ENCODE measurements at regions not wholly inside any gene's neighbourhood (a gene's known extent, or its start where the extent isn't known, plus 50 kb on each side); places are given as distances from the start of the nearest gene placed in this dataset. TPM values are rescaled to one million over a fixed set of nuclear protein-coding genes. Genes with fewer than 3 reads are reported as not detected.

DNA sequence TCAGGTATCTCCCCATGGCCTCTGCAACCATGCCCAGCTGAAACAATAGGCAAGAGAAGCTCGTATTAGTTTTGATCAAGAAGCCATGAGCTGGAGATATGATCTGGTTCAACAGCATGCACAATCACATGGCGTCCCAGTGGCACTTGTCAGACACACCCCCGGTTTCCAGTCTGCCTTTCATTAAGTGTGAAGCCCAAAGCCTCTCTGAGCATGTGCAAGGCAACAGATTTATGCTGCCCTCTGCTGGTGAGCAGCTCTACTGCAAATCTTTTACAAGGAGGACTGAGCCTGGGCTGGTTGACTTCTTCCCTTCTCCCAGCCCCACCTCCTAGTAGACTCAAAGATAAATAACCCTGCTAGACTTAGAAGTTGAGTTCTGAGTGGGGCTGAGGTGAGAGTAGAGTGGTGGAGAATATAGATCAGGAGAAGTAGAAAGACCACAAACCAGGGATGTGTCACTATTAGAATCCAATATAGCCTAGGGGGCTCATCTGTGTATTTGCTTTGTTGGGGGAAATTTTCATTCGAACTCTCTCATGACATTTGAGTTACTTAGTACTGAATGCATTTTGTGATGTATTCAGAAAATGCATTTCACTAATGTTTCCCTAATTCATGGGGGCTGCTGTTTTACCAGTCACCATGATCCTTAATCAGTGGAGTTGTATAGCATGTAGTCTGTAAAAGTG is 53.7 kb upstream of the MBIP start:
- H3K36me3 Mint-ChIP-seq: no peaks in the 10 kb centered on the region
- Histone ChIP-seq H3K36me3 (no peaks in the 10 kb centered on the region), H4K20me1 (ENCODE audit: low read depth) (no peaks in the 10 kb centered on the region), H3K27me3 (peaks cover 15% of the 10 kb centered on the region), H2AFZ (replicated peaks) (no peak overlapping the region), H3K4me1 (no peaks in the 10 kb centered on the region), H3K9me3 (ENCODE audit: low read depth) (no peaks in the 10 kb centered on the region), H3F3A (ENCODE audit: low read depth) (no peaks in the 10 kb centered on the region), H3K9ac (no peak overlapping the region), H3K4me3 (no peak overlapping the region), H3K27ac (no peak overlapping the region), H3K4me2 (no peak overlapping the region), H3K79me2 (ENCODE audit: low read depth) (no peaks in the 10 kb centered on the region)
- peak; percentile 92 for DNase-seq (ENCODE audit: low spot score)
- no peak overlapping the region for H3K4me3 Mint-ChIP-seq
- no peak overlapping the region for H3K27ac Mint-ChIP-seq
- H3K9me3 Mint-ChIP-seq: no peaks in the 10 kb centered on the region
- H3K27me3 Mint-ChIP-seq (ENCODE audit: insufficient read depth, low read depth): peaks cover 12% of the 10 kb centered on the region
- H3K4me1 Mint-ChIP-seq: no peaks in the 10 kb centered on the region
- TF ChIP-seq, protein P1, sequence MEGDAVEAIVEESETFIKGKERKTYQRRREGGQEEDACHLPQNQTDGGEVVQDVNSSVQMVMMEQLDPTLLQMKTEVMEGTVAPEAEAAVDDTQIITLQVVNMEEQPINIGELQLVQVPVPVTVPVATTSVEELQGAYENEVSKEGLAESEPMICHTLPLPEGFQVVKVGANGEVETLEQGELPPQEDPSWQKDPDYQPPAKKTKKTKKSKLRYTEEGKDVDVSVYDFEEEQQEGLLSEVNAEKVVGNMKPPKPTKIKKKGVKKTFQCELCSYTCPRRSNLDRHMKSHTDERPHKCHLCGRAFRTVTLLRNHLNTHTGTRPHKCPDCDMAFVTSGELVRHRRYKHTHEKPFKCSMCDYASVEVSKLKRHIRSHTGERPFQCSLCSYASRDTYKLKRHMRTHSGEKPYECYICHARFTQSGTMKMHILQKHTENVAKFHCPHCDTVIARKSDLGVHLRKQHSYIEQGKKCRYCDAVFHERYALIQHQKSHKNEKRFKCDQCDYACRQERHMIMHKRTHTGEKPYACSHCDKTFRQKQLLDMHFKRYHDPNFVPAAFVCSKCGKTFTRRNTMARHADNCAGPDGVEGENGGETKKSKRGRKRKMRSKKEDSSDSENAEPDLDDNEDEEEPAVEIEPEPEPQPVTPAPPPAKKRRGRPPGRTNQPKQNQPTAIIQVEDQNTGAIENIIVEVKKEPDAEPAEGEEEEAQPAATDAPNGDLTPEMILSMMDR (IDR thresholded peaks at IDR 0.05): peak; percentile 91
- no peak for TF ChIP-seq EZH2 (IDR thresholded peaks at IDR 0.05)
- TF ChIP-seq EZH2phosphoT487 (IDR thresholded peaks at IDR 0.05): no peak

Small RNA genes in the stretch of these regions (small RNA-seq; reads per million reads assigned to genes)
- gene RNU7-93P: not detected
